GM12878 (cell line): ENCODE measurements at regions not wholly inside any gene's neighbourhood (a gene's known extent, or its start where the extent isn't known, plus 50 kb on each side); places are given as distances from the start of the nearest gene placed in this dataset.

ENCODE experiments used
- CHD1 ChIP-seq: IDR thresholded peaks from 2 replicates; pipeline ENCODE4 v1.6.1; 2012; ENCODE audit warnings: low read depth, low read length, improper control_type of control experiment
- CTCF ChIP-seq, 3 experiments: IDR thresholded peaks in 2 of 3; conservative IDR thresholded peaks in 1 of 3; 2 replicates each; pipeline ENCODE4 v1.5.1; 2011; ENCODE audit warnings: low read depth in 3 of 3, low read length in 3 of 3, mild to moderate bottlenecking in 3 of 3, control low read depth in 2 of 3, moderate library complexity in 2 of 3, inconsistent platforms in 1 of 3, mixed read lengths in 1 of 3; ENCODE audit not compliant: control insufficient read depth in 2 of 3, insufficient read depth in 1 of 3; ENCODE audit errors: extremely low read depth in 1 of 3
- EZH2 ChIP-seq: IDR thresholded peaks from 2 replicates; pipeline ENCODE4 v1.6.1; 2012; ENCODE audit warnings: low read depth, mild to moderate bottlenecking, control low read depth, inconsistent platforms, low read length, borderline replicate concordance; ENCODE audit not compliant: control insufficient read depth
- HCFC1 ChIP-seq: fragments of 150-350 bp; IDR thresholded peaks from 2 replicates; pipeline ENCODE4 v1.6.1; 2014; ENCODE audit warnings: low read length
- JUND ChIP-seq: IDR thresholded peaks from 2 replicates; pipeline ENCODE4 v1.6.1; 2012; ENCODE audit warnings: low read depth, mild to moderate bottlenecking, low read length, improper control_type of control experiment, moderate library complexity
- RELA ChIP-seq: fragments of 450-650 bp; IDR thresholded peaks from 2 replicates; pipeline ENCODE4 v1.8.0; 2014; ENCODE audit warnings: borderline replicate concordance; ENCODE audit not compliant: partially characterized antibody
- TCF7 ChIP-seq: IDR thresholded peaks from 2 replicates; pipeline ENCODE4 v1.6.1; 2014; ENCODE audit warnings: antibody characterized with exemption, borderline replicate concordance

DNA sequence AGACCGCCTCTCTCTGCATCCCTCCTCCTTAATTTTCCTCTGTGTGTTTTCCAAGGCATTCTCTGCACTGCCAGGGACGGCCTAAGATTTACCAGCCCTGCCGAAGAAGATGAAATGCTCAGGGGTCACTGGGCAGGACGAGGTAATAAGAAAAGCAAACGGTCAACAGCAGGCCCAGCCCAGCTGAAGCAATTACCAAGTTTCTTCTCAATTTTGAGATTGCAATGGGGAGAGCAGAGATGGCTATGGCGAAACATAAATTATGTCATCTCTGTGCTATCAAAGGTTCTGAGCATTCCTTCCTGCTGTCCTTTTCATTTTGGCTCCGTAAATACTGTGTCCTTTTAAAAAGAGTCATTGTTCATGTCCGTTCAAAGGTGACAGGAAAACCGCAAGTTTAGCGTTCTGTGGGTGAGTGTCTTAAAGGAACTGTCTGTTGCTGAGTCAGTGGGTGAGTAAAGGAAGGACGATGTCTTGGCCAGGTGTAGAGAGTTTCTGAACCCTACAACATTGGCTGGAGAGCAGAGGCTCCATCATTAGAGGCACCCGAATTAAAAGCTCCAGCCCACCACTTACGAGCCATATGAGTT lies 753.9 kb upstream of the EEF2KMT start:
- TF ChIP-seq TCF7: no peak
- TF ChIP-seq HCFC1: no peak
- TF ChIP-seq CTCF (IDR thresholded peaks at IDR 0.05 in 2 of 3, conservative IDR thresholded peaks at IDR 0.05 in 1 of 3; ENCODE audit: control insufficient read depth in 2 of 3, extremely low read depth in 1 of 3, insufficient read depth in 1 of 3, low read depth in 3 of 3, low read length in 3 of 3): no peak
- no peak for TF ChIP-seq RELA
- TF ChIP-seq EZH2: no peak
- no peak for TF ChIP-seq CHD1
- no peak for TF ChIP-seq JUND
